ENCODE measurements at regions not wholly inside any gene's neighbourhood (a gene's known extent, or its start where the extent isn't known, plus 50 kb on each side); places are given as distances from the start of the nearest gene placed in this dataset.

- WGBS, 5 donors = 53 to 91% (median 79%) methylated on average over 2 of the region's 2 CpGs
- Histone ChIP-seq H3K27ac (no peak overlapping the region), H3K4me1 (peaks cover 0 to 9% (median 0%) of the 10 kb centered on the region in 6 donors), H3K27me3 (replicated peaks in 1 of 7) (no peaks in the 10 kb centered on the region), H3K4me3 (no peak overlapping the region), H3K9me3 (peaks cover 0 to 5% (median 2%) of the 10 kb centered on the region in 8 donors), H3K36me3 (no peaks in the 10 kb centered on the region)
- TF ChIP-seq POLR2AphosphoS5 (IDR thresholded peaks at IDR 0.05) (no peak), POLR2A (IDR thresholded peaks at IDR 0.05) (no peak)
- TF ChIP-seq, protein P1, sequence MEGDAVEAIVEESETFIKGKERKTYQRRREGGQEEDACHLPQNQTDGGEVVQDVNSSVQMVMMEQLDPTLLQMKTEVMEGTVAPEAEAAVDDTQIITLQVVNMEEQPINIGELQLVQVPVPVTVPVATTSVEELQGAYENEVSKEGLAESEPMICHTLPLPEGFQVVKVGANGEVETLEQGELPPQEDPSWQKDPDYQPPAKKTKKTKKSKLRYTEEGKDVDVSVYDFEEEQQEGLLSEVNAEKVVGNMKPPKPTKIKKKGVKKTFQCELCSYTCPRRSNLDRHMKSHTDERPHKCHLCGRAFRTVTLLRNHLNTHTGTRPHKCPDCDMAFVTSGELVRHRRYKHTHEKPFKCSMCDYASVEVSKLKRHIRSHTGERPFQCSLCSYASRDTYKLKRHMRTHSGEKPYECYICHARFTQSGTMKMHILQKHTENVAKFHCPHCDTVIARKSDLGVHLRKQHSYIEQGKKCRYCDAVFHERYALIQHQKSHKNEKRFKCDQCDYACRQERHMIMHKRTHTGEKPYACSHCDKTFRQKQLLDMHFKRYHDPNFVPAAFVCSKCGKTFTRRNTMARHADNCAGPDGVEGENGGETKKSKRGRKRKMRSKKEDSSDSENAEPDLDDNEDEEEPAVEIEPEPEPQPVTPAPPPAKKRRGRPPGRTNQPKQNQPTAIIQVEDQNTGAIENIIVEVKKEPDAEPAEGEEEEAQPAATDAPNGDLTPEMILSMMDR (IDR thresholded peaks at IDR 0.05 in 8 of 11, conservative IDR thresholded peaks at IDR 0.05 in 3 of 11) = no peak
- intact Hi-C loops (cut with DNase I; ENCODE audit: low total_unique reads) = no loop called here
- no peak for DNase-seq
These were observed 58.5 kb upstream of the LPP start for GRCh38 chr3:188095431-188095830.

DNA sequence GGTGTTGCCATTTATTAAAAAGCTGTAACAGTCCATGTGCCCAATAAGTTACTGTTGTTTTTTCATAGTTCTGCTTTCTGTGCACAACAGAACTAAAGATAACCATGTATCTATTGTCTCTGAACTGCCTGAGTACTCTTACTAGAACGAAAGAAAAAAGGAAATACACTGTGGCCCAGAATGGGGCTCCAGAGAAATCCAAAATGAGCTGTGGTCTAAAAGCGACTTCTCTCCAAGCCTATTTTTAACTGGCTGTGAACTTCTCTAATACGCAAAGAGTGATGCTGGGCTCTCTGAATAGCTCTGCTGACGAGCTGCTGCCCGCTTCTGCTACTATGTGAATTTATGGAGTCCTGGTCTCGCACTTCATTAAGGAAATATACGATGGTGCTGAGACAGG is 56.2 kb upstream of the LPP start:
- Histone ChIP-seq H3K27ac (no peak overlapping the region), H3K27me3 (replicated peaks in 1 of 7) (no peaks in the 10 kb centered on the region), H3K36me3 (no peaks in the 10 kb centered on the region), H3K9me3 (peaks cover 0 to 18% (median 10%) of the 10 kb centered on the region in 8 donors), H3K4me1 (peaks cover 0 to 9% (median 0%) of the 10 kb centered on the region in 6 donors), H3K4me3 (no peak overlapping the region)
- no peak for TF ChIP-seq POLR2AphosphoS5 (IDR thresholded peaks at IDR 0.05)
- TF ChIP-seq, protein P1 (IDR thresholded peaks at IDR 0.05 in 8 of 11, conservative IDR thresholded peaks at IDR 0.05 in 3 of 11) = no peak
- no peak for TF ChIP-seq POLR2A (IDR thresholded peaks at IDR 0.05)
- DNase-seq = no peak
- WGBS, 5 donors = 47 to 71% (median 53%) methylated on average over 7 of the region's 7 CpGs
- intact Hi-C loops (cut with DNase I; ENCODE audit: low total_unique reads) = no loop called here

GRCh38 chr3:188099907-188100306 is 54.0 kb upstream of the LPP start:
- DNase-seq = no peak
- no peak overlapping the region for H3K4me3 ChIP-seq
- 88 to 95% (median 93%) methylated on average over 6 of the region's 6 CpGs for WGBS, 5 donors

GRCh38 chr3:188102861-188103547 is 51.0 kb upstream of the LPP start:
- Histone ChIP-seq H3K4me1 (peaks cover 0 to 3% (median 0%) of the 10 kb centered on the region in 6 donors), H3K9me3 (peaks cover 0 to 18% (median 10%) of the 10 kb centered on the region in 8 donors), H3K27ac (no peak overlapping the region), H3K27me3 (replicated peaks in 1 of 7) (no peaks in the 10 kb centered on the region), H3K36me3 (no peaks in the 10 kb centered on the region), H3K4me3 (no peak overlapping the region)
- intact Hi-C loops (cut with DNase I; ENCODE audit: low total_unique reads) = no loop called here
- no peak for DNase-seq
- no peak for TF ChIP-seq POLR2A (IDR thresholded peaks at IDR 0.05)
- TF ChIP-seq, protein P1 (IDR thresholded peaks at IDR 0.05 in 8 of 11, conservative IDR thresholded peaks at IDR 0.05 in 3 of 11) = no peak
- TF ChIP-seq POLR2AphosphoS5 (IDR thresholded peaks at IDR 0.05) = no peak
- WGBS, 5 donors = 80 to 89% (median 87%) methylated on average over 6 of the region's 6 CpGs

More at GRCh38 chr3:188099907-188100306, 54.0 kb upstream of the LPP start:
- intact Hi-C loops (cut with DNase I; ENCODE audit: low total_unique reads) = no loop called here
- Histone ChIP-seq H3K4me1 (peaks cover 0 to 9% (median 0%) of the 10 kb centered on the region in 6 donors), H3K27ac (no peak overlapping the region), H3K9me3 (peaks cover 0 to 18% (median 10%) of the 10 kb centered on the region in 8 donors), H3K27me3 (replicated peaks in 1 of 7) (no peaks in the 10 kb centered on the region), H3K36me3 (no peaks in the 10 kb centered on the region)
- TF ChIP-seq POLR2AphosphoS5 (IDR thresholded peaks at IDR 0.05) (no peak), POLR2A (IDR thresholded peaks at IDR 0.05) (no peak)
- TF ChIP-seq, protein P1 (IDR thresholded peaks at IDR 0.05 in 8 of 11, conservative IDR thresholded peaks at IDR 0.05 in 3 of 11) = no peak

Data from spleen (tissue), 11 donors.